ENCODE measurements at regions not wholly inside any gene's neighbourhood (a gene's known extent, or its start where the extent isn't known, plus 50 kb on each side); places are given as distances from the start of the nearest gene placed in this dataset.
"Not testable (repeated sequence)": the region's sequence is repeated elsewhere in the genome, so short reads cannot be mapped to it uniquely, and the experiment has no call there.

- DNase-seq (ENCODE audit: low read depth in 2 of 2) = not testable (repeated sequence)
These were observed 129.3 kb upstream of the LRRC61 start for GRCh38 chr7:150193866-150194265.

Data from activated CD8-positive, alpha-beta memory T cell treated with anti-CD3 and anti-CD28 coated beads for 4 hours (primary cell).